Gastrocnemius medialis (tissue), 4 donors: ENCODE measurements at regions not wholly inside any gene's neighbourhood (a gene's known extent, or its start where the extent isn't known, plus 50 kb on each side); places are given as distances from the start of the nearest gene placed in this dataset.

Experiments used
- CTCF ChIP-seq, 5 experiments: fragments of 450-650 bp in 3 of 5; fragments of 200-600 bp in 2 of 5; sonication (generic) in 2 of 5; IDR thresholded peaks in 4 of 5; conservative IDR thresholded peaks in 1 of 5; 1 replicate in 4 of 5; 2 replicates in 1 of 5; pipeline ENCODE4 v1.5.1; 2016 to 2019; ENCODE audit warnings: antibody characterized with exemption in 5 of 5, mild to moderate bottlenecking in 3 of 5, moderate library complexity in 3 of 5
- POLR2A ChIP-seq, 2 donors: fragments of 450-650 bp; IDR thresholded peaks; one replicate each; pipeline ENCODE4 v1.6.1; 2017; ENCODE audit warnings: antibody characterized with exemption in 2 of 2, mild to moderate bottlenecking in 2 of 2, moderate library complexity in 2 of 2

DNA sequence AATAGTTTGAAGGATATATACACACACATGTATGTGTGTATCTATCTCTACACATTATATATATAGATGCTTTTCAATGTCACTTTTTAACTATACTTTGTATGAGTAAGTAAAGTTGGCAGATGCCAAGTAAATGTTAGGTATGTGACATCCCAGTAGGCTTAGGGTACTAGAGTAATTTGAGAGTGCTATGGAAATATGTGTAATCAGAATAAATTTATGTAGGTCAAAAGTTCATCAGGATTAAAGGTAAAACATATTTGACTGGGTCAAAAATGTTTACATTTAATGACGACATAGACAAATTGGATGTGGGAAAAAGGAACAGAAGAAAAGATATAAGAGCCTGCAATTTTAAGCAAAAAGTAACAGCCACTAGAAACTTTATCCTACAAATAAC lies 588.8 kb downstream of the ANKRD50 start:
- TF ChIP-seq POLR2A (IDR thresholded peaks at IDR 0.05) (no peak), CTCF (IDR thresholded peaks at IDR 0.05 in 4 of 5, conservative IDR thresholded peaks at IDR 0.05 in 1 of 5) (no peak)
